Karpas-422 (cell line): ENCODE measurements at regions not wholly inside any gene's neighbourhood (a gene's known extent, or its start where the extent isn't known, plus 50 kb on each side); places are given as distances from the start of the nearest gene placed in this dataset.

Experiments
- DNase-seq: peaks from one replicate; pipeline ENCODE4 v3.0.0-alpha.2; 2015
- H2AFZ ChIP-seq: fragments of 200-600 bp; sonication (generic); 2 replicates; pipeline ENCODE4 v1.6.1; 2014; ENCODE audit warnings: antibody characterized with exemption, low read length, mixed read lengths
- H3K27ac ChIP-seq: fragments of 200-600 bp; sonication (generic); 2 replicates; pipeline ENCODE4 v1.5.1; 2014; ENCODE audit warnings: mild to moderate bottlenecking, low read length, moderate library complexity
- H3K27me3 ChIP-seq: fragments of 200-600 bp; sonication (generic); 2 replicates; pipeline ENCODE4 v1.6.1; 2014; ENCODE audit warnings: low read length, mixed read lengths
- H3K36me3 ChIP-seq: fragments of 200-600 bp; sonication (generic); 2 replicates; pipeline ENCODE4 v1.6.1; 2014; ENCODE audit warnings: low read length, mixed read lengths; ENCODE audit not compliant: insufficient read depth
- H3K4me1 ChIP-seq: fragments of 200-600 bp; sonication (generic); 2 replicates; pipeline ENCODE4 v1.6.1; 2014; ENCODE audit warnings: mild to moderate bottlenecking, low read length, mixed read lengths
- H3K4me2 ChIP-seq: fragments of 200-600 bp; sonication (generic); 2 replicates; pipeline ENCODE4 v1.6.1; 2014; ENCODE audit warnings: low read length, low read depth, mild to moderate bottlenecking; ENCODE audit not compliant: poor library complexity, severe bottlenecking
- H3K4me3 ChIP-seq: fragments of 200-600 bp; sonication (generic); 2 replicates; pipeline ENCODE4 v1.5.1; 2014; ENCODE audit warnings: mild to moderate bottlenecking, antibody characterized with exemption, low read length, mixed read lengths
- H3K79me2 ChIP-seq: fragments of 200-600 bp; sonication (generic); 2 replicates; pipeline ENCODE4 v1.6.1; 2014; ENCODE audit warnings: mild to moderate bottlenecking, low read length, mixed read lengths
- H3K9ac ChIP-seq: fragments of 200-600 bp; sonication (generic); 2 replicates; pipeline ENCODE4 v1.6.0; 2014; ENCODE audit warnings: low read length
- H3K9me2 ChIP-seq: fragments of 200-600 bp; sonication (generic), shearing (Covaris generic); replicated peaks from 2 replicates; pipeline ENCODE4 v1.6.0; 2014; ENCODE audit warnings: mild to moderate bottlenecking, low read length, moderate library complexity; ENCODE audit not compliant: insufficient read depth
- H3K9me3 ChIP-seq: fragments of 300-700, 200-600 bp; sonication (generic); 2 replicates; pipeline ENCODE4 v1.6.1; 2014; ENCODE audit warnings: low read length, mixed read lengths
- H4K20me1 ChIP-seq: fragments of 200-600 bp; sonication (generic); 2 replicates; pipeline ENCODE4 v1.6.1; 2014; ENCODE audit warnings: mild to moderate bottlenecking, antibody characterized with exemption, low read length, low read depth; ENCODE audit not compliant: insufficient read depth

DNA sequence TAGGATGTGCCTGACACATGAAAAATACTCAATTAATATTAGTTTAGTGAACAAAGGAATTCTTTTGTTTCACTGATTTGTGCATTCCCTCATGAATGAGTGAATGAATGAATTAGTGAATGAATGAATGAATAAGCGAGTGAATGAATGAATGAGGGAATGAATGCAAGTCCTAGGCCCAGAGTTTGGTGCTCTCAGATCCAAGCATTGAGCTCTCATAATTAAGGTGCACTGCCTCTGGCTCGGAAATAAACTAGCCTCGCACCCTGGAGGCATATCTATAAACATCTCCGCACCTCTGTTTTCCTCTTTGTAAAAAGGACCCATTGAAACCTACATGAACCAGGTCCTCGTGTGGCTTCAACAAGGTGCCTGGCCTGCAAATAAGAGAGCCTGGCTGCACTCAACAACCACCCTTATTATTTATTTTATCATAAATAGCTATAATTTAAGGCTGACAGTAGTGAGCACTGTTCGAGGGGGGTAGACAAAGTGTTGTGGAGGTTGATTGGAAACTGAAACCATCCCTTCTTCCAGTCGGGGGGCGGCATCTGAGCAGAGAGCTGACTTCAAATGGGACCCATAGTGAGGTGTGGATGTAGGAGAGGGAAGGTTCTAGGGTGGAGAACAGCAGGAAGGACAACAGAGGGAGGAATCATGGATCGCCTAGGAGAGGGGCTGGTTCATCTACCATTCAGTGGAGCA, 316.8 kb downstream of the BCL11B start:
- no peak for DNase-seq
- Histone ChIP-seq H3K27me3 (no peaks in the 10 kb centered on the region), H3K9me3 (no peaks in the 10 kb centered on the region), H3K79me2 (no peaks in the 10 kb centered on the region), H3K36me3 (no peaks in the 10 kb centered on the region), H3K4me3 (no peak overlapping the region), H3K9me2 (no peaks in the 10 kb centered on the region), H3K9ac (no peak overlapping the region), H3K4me2 (no peak overlapping the region), H4K20me1 (no peaks in the 10 kb centered on the region; the same call in 1 of the 2 replicates), H2AFZ (no peak overlapping the region), H3K27ac (no peak overlapping the region), H3K4me1 (no peaks in the 10 kb centered on the region)

DNA sequence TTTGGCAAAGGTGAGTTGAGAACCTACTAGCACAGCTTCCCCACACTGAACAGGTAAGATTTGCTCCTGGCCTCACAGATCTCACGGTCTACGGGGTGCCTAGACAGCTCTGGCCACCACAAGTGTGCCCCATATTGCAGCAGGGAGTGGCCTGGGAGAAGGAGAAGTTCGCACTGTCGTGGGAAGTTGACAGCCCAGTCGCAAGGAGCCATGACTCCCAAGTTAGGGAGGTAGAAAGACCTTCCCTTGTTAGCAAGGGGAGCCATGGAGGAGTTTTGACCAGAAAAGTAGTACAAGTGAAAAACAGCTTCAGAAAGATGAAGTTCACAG, 316.3 kb downstream of the BCL11B start:
- no peaks in the 10 kb centered on the region; the same call in 1 of the 2 replicates for H4K20me1 ChIP-seq
- no peak overlapping the region for H3K9ac ChIP-seq
- no peaks in the 10 kb centered on the region for H3K9me2 ChIP-seq
- no peaks in the 10 kb centered on the region for H3K79me2 ChIP-seq
- H3K4me3 ChIP-seq, result no peak overlapping the region
- no peaks in the 10 kb centered on the region for H3K27me3 ChIP-seq
- DNase-seq, result no peak
- H2AFZ ChIP-seq, result no peak overlapping the region
- no peaks in the 10 kb centered on the region for H3K4me1 ChIP-seq
- no peaks in the 10 kb centered on the region for H3K36me3 ChIP-seq
- H3K9me3 ChIP-seq, result no peaks in the 10 kb centered on the region
- no peak overlapping the region for H3K4me2 ChIP-seq
- H3K27ac ChIP-seq, result no peak overlapping the region

- Histone ChIP-seq H3K79me2 (no peaks in the 10 kb centered on the region), H3K9me2 (no peaks in the 10 kb centered on the region), H3K27ac (no peak overlapping the region), H3K4me3 (no peak overlapping the region), H2AFZ (no peak overlapping the region), H3K9ac (no peak overlapping the region), H4K20me1 (no peaks in the 10 kb centered on the region; the same call in 1 of the 2 replicates), H3K4me1 (no peaks in the 10 kb centered on the region), H3K27me3 (no peaks in the 10 kb centered on the region), H3K9me3 (no peaks in the 10 kb centered on the region), H3K36me3 (no peaks in the 10 kb centered on the region), H3K4me2 (no peak overlapping the region)
- DNase-seq, result no peak
These were observed 315.8 kb downstream of the BCL11B start for GRCh38 chr14:98956181-98956580.

GRCh38 chr14:98956661-98957060, 315.3 kb downstream of the BCL11B start:
- no peaks in the 10 kb centered on the region for H3K36me3 ChIP-seq
- no peak overlapping the region for H3K4me2 ChIP-seq
- H3K4me1 ChIP-seq, result no peaks in the 10 kb centered on the region
- no peaks in the 10 kb centered on the region for H3K79me2 ChIP-seq
- no peak overlapping the region for H3K27ac ChIP-seq
- no peak overlapping the region for H3K9ac ChIP-seq
- no peaks in the 10 kb centered on the region for H3K27me3 ChIP-seq
- no peaks in the 10 kb centered on the region for H3K9me3 ChIP-seq
- H3K4me3 ChIP-seq, result no peak overlapping the region
- H2AFZ ChIP-seq, result no peak overlapping the region
- no peaks in the 10 kb centered on the region for H3K9me2 ChIP-seq
- DNase-seq, result no peak
- no peaks in the 10 kb centered on the region; the same call in 1 of the 2 replicates for H4K20me1 ChIP-seq

GRCh38 chr14:98957211-98958047, 314.6 kb downstream of the BCL11B start:
- Histone ChIP-seq H3K9ac (no peak overlapping the region), H2AFZ (no peak overlapping the region), H3K4me3 (no peak overlapping the region), H3K9me3 (no peaks in the 10 kb centered on the region), H3K79me2 (no peaks in the 10 kb centered on the region), H3K36me3 (no peaks in the 10 kb centered on the region), H3K9me2 (no peaks in the 10 kb centered on the region), H3K4me1 (no peaks in the 10 kb centered on the region), H3K4me2 (no peak overlapping the region), H3K27me3 (no peaks in the 10 kb centered on the region), H3K27ac (no peak overlapping the region), H4K20me1 (no peaks in the 10 kb centered on the region; the same call in 1 of the 2 replicates)
- no peak for DNase-seq

DNA sequence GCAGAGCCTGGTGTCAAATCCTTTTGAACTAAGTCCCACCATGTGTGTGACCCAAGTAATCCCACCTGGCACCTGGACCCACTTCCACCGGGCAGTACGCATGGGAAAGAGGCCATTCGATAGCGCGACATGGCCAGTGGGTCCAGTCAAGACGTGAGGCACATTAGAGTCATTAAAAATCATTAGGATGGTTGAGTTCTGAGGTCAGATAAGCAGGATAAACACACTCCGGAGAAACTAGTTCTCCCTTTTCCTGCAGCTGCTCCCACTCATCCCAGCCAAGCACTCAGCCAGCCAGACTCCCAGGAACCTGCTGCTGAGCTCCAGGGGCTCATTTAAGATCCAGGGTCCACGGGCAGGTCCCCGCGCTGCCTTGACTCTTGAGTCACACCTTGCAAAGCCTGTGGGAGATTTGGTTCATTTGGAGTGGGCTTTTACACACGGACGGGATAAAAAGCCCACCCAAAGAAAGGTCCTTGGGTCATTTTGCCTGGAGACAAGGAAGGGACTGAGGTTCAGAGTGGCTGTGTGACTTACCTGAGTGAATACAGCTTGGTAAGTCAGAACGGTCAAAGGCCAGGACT, 313.9 kb downstream of the BCL11B start:
- no peak overlapping the region for H2AFZ ChIP-seq
- no peaks in the 10 kb centered on the region for H3K9me3 ChIP-seq
- no peaks in the 10 kb centered on the region for H3K27me3 ChIP-seq
- no peak for DNase-seq
- H3K9ac ChIP-seq, result no peak overlapping the region
- H3K27ac ChIP-seq, result no peak overlapping the region
- no peak overlapping the region for H3K4me3 ChIP-seq
- no peaks in the 10 kb centered on the region for H3K4me1 ChIP-seq
- H3K79me2 ChIP-seq, result no peaks in the 10 kb centered on the region
- no peaks in the 10 kb centered on the region for H3K9me2 ChIP-seq
- no peaks in the 10 kb centered on the region; the same call in 1 of the 2 replicates for H4K20me1 ChIP-seq
- H3K36me3 ChIP-seq, result no peaks in the 10 kb centered on the region
- no peak overlapping the region for H3K4me2 ChIP-seq

DNA sequence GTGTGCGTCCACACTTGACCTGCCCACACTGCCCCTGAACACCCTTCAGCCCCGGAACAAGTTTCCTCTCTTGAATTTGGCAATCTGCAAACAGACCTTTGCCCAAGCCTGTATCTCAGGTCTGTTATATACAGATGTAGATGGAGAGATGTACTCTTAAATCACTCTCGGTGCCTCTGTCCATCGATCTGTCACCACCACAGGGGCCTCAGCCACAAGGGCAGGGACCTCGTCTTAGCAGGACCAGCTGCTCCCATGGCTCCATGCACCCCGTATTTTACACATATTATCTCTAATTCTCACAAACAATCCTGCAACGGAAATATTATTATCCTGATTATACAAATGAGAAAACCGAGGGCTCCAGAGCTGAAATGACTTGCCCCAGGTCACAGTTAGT, 313.4 kb downstream of the BCL11B start:
- DNase-seq, result no peak
- no peaks in the 10 kb centered on the region for H3K9me3 ChIP-seq
- no peaks in the 10 kb centered on the region for H3K79me2 ChIP-seq
- no peak overlapping the region for H3K9ac ChIP-seq
- no peaks in the 10 kb centered on the region for H3K9me2 ChIP-seq
- no peaks in the 10 kb centered on the region; the same call in 1 of the 2 replicates for H4K20me1 ChIP-seq
- no peak overlapping the region for H3K27ac ChIP-seq
- no peak overlapping the region for H2AFZ ChIP-seq
- no peaks in the 10 kb centered on the region for H3K36me3 ChIP-seq
- no peaks in the 10 kb centered on the region for H3K27me3 ChIP-seq
- no peaks in the 10 kb centered on the region for H3K4me1 ChIP-seq
- H3K4me2 ChIP-seq, result no peak overlapping the region
- H3K4me3 ChIP-seq, result no peak overlapping the region

GRCh38 chr14:98959410-98959809, 312.6 kb downstream of the BCL11B start:
- DNase-seq, result no peak

More at GRCh38 chr14:98959410-98959809, 312.6 kb downstream of the BCL11B start:
- Histone ChIP-seq H3K27ac (no peak overlapping the region), H3K27me3 (no peaks in the 10 kb centered on the region), H3K9me2 (no peaks in the 10 kb centered on the region), H3K4me3 (no peak overlapping the region), H4K20me1 (no peaks in the 10 kb centered on the region; the same call in 1 of the 2 replicates), H3K4me2 (no peak overlapping the region), H2AFZ (no peak overlapping the region), H3K9ac (no peak overlapping the region), H3K4me1 (no peaks in the 10 kb centered on the region), H3K9me3 (no peaks in the 10 kb centered on the region), H3K79me2 (no peaks in the 10 kb centered on the region), H3K36me3 (no peaks in the 10 kb centered on the region)
